ENCODE measurements at regions not wholly inside any gene's neighbourhood (a gene's known extent, or its start where the extent isn't known, plus 50 kb on each side); places are given as distances from the start of the nearest gene placed in this dataset.

GRCh38 chr9:119458068-119458467, 88.8 kb upstream of the BRINP1 start:
- TF ChIP-seq CTCF (IDR thresholded peaks at IDR 0.05; ENCODE audit: low read depth, low read length) = no peak
- ChIA-PET CTCF (no interaction called here), POLR2A (no interaction called here)
- Histone ChIP-seq H3K9me3 (ENCODE audit: control insufficient read depth, insufficient read depth, low read length) (peaks cover 16% of the 10 kb centered on the region), H3K27ac (ENCODE audit: low read depth, low read length) (no peak overlapping the region), H3K4me3 (ENCODE audit: low read depth, low read length) (no peak overlapping the region), H3K27me3 (ENCODE audit: control insufficient read depth, insufficient read depth, low read length) (no peaks in the 10 kb centered on the region)
- no peak for DNase-seq (ENCODE audit: low read depth, low spot score)

GRCh38 chr9:119453980-119454379, 84.7 kb upstream of the BRINP1 start:
- CTCF ChIA-PET = no interaction called here
- H3K4me3 ChIP-seq (ENCODE audit: low read depth, low read length) = no peak overlapping the region
- no peak overlapping the region for H3K27ac ChIP-seq (ENCODE audit: low read depth, low read length)

GRCh38 chr9:119453490-119453911, 84.3 kb upstream of the BRINP1 start:
- no peak overlapping the region for H3K27ac ChIP-seq (ENCODE audit: low read depth, low read length)
- no peak for DNase-seq (ENCODE audit: low read depth, low spot score)

More at GRCh38 chr9:119453980-119454379, 84.7 kb upstream of the BRINP1 start:
- POLR2A ChIA-PET = no interaction called here
- H3K27me3 ChIP-seq (ENCODE audit: control insufficient read depth, insufficient read depth, low read length) = no peaks in the 10 kb centered on the region
- H3K9me3 ChIP-seq (ENCODE audit: control insufficient read depth, insufficient read depth, low read length) = peaks cover 6% of the 10 kb centered on the region; the same call in 1 of the 2 replicates
- DNase-seq (ENCODE audit: low read depth, low spot score) = no peak
- no peak for TF ChIP-seq CTCF (IDR thresholded peaks at IDR 0.05; ENCODE audit: low read depth, low read length)

GRCh38 chr9:119451426-119451825, 82.2 kb upstream of the BRINP1 start:
- no peak overlapping the region for H3K27ac ChIP-seq (ENCODE audit: low read depth, low read length)
- no peak overlapping the region for H3K4me3 ChIP-seq (ENCODE audit: low read depth, low read length)
- POLR2A ChIA-PET = no interaction called here
- no peak for TF ChIP-seq CTCF (IDR thresholded peaks at IDR 0.05; ENCODE audit: low read depth, low read length)
- H3K27me3 ChIP-seq (ENCODE audit: control insufficient read depth, insufficient read depth, low read length) = no peaks in the 10 kb centered on the region
- CTCF ChIA-PET = no interaction called here
- peaks cover 11% of the 10 kb centered on the region; the same call in 1 of the 2 replicates for H3K9me3 ChIP-seq (ENCODE audit: control insufficient read depth, insufficient read depth, low read length)
- DNase-seq (ENCODE audit: low read depth, low spot score) = no peak

More at GRCh38 chr9:119453490-119453911, 84.3 kb upstream of the BRINP1 start:
- CTCF ChIA-PET = no interaction called here
- Histone ChIP-seq H3K27me3 (ENCODE audit: control insufficient read depth, insufficient read depth, low read length) (no peaks in the 10 kb centered on the region), H3K4me3 (ENCODE audit: low read depth, low read length) (no peak overlapping the region), H3K9me3 (ENCODE audit: control insufficient read depth, insufficient read depth, low read length) (peaks cover 8% of the 10 kb centered on the region; the same call in 1 of the 2 replicates)
- POLR2A ChIA-PET = no interaction called here
- no peak for TF ChIP-seq CTCF (IDR thresholded peaks at IDR 0.05; ENCODE audit: low read depth, low read length)

GRCh38 chr9:119443179-119443578, 73.9 kb upstream of the BRINP1 start:
- POLR2A ChIA-PET = no interaction called here
- no peak for TF ChIP-seq CTCF (IDR thresholded peaks at IDR 0.05; ENCODE audit: low read depth, low read length)
- no peak for DNase-seq (ENCODE audit: low read depth, low spot score)
- H3K27ac ChIP-seq (ENCODE audit: low read depth, low read length) = no peak overlapping the region
- no peak overlapping the region for H3K4me3 ChIP-seq (ENCODE audit: low read depth, low read length)
- H3K27me3 ChIP-seq (ENCODE audit: control insufficient read depth, insufficient read depth, low read length) = no peaks in the 10 kb centered on the region
- H3K9me3 ChIP-seq (ENCODE audit: control insufficient read depth, insufficient read depth, low read length) = peaks cover 18% of the 10 kb centered on the region; the same call in 1 of the 2 replicates
- CTCF ChIA-PET = no interaction called here

Measured in AG04450 (cell line).